IPS-11a (cell line): ENCODE measurements at regions not wholly inside any gene's neighbourhood (a gene's known extent, or its start where the extent isn't known, plus 50 kb on each side); places are given as distances from the start of the nearest gene placed in this dataset.

Experiments used
- H3K4me3 ChIP-seq: one replicate; pipeline ENCODE4 v1.5.1; 2013; ENCODE audit warnings: low read depth, low read length, control low read depth

- H3K4me3 ChIP-seq = no peak overlapping the region
These were observed 332.4 kb upstream of the LRIG3 start for GRCh38 chr12:59252731-59253130.

GRCh38 chr12:59250766-59251165 is 330.5 kb upstream of the LRIG3 start:
- H3K4me3 ChIP-seq = no peak overlapping the region

DNA sequence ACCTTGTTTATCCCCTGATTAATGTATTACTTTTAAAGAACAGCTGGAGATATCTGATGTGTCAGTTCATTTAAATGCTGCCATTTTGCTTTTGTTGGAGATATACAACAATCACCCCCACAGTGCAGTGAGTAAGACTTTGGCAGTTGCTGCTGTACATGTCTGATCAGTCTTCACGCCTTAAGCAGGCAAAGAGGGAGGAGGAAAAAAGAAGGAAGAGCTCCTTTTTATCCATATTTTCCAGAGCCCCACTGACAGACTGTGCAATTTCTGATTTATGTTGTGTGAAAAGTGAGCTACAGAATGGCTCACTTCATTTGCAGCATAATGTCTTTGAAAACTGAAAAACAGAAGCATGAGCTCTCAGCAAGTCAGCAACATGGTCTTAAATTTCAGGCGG is 319.7 kb upstream of the LRIG3 start:
- no peak overlapping the region for H3K4me3 ChIP-seq

DNA sequence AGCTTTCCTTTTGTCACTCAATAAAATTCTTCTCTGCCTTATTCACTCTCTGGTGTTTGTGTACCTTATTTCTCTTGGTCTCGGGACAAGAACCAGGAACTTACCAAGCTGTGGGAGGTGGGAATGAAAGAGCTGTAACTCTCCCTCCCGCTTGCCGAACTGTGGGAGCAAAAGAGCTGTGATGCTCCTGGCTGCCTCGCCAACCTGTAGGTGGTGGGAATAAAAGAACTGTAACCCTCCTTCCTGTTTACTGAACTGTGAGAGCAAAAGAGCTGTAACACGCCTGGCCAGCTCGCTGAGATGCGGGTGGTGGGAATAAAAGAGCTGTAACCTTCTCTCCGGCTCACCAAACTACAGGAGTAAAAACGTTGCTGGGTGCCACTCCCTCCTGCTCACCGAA is 314.1 kb upstream of the LRIG3 start:
- no peak overlapping the region for H3K4me3 ChIP-seq

DNA sequence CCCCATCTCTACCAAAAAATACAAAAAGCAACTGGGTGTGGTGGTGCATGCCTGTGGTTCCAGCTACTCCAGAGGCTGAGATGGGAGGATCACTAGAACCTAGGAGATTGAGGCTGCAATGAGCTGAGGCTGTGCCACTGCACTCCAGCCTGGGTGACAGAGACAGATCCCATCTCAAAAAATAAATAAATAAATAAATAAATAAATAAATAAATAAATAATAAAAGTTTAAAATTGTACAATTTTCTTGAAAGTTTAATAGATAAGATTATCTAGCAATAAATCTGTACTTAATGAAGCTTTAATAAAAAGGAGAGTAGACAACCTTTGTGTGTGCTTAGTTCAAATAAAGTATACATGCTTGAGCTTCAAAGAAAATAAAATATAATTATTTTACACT is 310.0 kb upstream of the LRIG3 start:
- H3K4me3 ChIP-seq = no peak overlapping the region

DNA sequence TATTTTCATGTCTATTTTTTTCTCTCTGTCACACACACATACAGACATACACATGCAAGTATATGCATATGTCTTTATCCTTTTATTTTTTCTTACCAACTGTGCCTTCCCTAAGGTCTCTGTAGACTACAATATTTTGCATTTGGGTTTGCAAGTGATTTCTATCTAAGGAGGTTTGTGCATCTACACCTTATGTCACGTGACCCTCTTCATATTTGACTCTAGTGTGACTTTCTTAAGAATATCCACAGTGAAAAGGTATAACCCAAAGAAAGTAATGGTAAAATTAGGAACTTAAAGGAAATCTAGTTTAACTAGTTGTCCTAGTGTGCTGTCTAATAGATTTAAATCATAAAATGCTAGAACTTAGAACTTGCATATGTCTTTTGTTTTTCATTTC is 298.8 kb upstream of the LRIG3 start:
- no peak overlapping the region for H3K4me3 ChIP-seq

GRCh38 chr12:59196989-59197388 is 276.7 kb upstream of the LRIG3 start:
- H3K4me3 ChIP-seq = no peak overlapping the region

DNA sequence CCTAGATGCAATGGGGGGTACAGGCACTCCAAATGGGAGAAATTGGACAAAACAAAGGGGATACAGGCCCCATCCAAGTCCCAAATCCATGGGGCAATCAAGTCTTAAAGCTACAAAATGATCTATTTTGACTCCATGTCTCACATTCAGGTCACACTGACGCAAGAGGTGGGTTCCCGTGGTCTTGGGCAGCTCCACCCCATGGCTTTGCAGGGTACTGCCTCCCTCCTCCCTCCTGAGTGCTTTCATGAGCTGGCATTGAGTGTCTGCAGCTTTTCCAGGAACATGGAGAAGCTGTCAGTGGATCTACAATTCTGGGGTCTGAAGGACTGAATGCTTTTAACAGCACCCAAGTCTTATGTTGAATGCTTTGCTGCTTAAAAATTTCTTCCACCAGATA is 274.5 kb upstream of the LRIG3 start:
- no peak overlapping the region for H3K4me3 ChIP-seq

- H3K4me3 ChIP-seq = no peak overlapping the region
These were observed 273.3 kb upstream of the LRIG3 start for GRCh38 chr12:59193476-59194050.

DNA sequence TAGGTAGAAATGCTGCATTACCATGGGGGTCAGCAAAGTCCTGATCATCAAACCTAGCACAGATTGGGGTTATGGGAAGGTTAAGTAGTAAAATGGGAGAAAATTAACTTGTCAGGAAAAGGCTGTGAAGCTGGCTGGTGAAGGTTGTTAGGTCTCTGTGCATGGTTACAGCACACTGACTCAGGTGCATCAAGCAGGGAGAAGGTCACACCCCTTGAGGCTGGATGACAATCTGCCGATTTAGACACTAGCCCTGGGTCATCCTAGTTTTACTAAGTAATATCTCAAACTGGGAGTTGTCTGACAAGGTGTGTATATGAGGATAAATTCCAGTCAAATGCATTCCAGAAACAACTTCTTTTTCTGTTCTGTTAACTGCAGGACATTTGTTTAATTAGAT is 271.1 kb upstream of the LRIG3 start:
- no peak overlapping the region for H3K4me3 ChIP-seq

DNA sequence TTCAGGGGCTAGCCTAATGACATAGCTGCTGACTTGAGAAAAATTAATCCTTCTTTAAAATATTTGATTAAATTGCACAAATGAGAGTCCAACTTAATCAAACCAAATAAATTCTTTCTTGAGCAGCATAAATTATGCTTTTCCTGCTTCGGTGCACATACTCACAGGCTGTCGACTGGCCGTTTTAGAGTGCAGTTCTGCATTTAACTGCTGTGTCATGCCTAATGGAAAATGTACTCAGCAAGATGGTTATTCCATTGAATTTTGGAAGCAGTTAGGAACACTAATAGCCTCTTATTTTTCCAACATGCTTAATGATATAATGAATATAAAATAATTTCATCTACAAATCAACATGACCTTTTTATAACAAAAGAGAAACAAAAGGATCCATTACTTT is 266.1 kb upstream of the LRIG3 start:
- no peak overlapping the region for H3K4me3 ChIP-seq

GRCh38 chr12:59185295-59185694 is 265.0 kb upstream of the LRIG3 start:
- H3K4me3 ChIP-seq = no peak overlapping the region

GRCh38 chr12:59182658-59183455 is 262.6 kb upstream of the LRIG3 start:
- H3K4me3 ChIP-seq = no peak overlapping the region

GRCh38 chr12:59182191-59182590 is 261.9 kb upstream of the LRIG3 start:
- no peak overlapping the region for H3K4me3 ChIP-seq

DNA sequence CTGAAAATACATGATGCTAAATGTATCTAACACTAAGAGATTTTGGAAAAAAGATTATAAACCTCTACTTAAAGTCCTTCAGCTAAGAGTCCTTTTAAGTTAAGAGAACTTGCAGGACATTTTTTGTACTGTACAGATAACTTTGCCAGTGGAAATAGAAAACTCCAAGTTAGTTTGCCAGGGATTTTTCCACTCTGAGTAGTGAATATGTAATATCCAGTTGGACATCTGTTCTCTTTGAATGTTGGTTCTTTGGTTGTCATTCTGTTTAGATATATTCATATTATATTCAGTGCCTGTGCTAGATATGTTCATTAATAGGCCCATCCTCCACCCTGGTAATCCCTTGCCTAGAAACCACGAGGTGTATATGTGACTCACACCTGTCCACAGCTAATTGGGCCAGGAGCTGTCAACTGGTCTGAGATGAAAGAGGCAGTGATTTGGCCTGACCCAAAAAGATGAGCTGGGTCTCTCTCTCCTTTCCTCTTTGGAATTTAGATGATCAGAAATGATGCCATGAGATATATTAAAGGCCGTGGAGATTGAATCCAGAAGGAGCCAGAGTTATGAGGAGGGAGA is 261.0 kb upstream of the LRIG3 start:
- no peak overlapping the region for H3K4me3 ChIP-seq

DNA sequence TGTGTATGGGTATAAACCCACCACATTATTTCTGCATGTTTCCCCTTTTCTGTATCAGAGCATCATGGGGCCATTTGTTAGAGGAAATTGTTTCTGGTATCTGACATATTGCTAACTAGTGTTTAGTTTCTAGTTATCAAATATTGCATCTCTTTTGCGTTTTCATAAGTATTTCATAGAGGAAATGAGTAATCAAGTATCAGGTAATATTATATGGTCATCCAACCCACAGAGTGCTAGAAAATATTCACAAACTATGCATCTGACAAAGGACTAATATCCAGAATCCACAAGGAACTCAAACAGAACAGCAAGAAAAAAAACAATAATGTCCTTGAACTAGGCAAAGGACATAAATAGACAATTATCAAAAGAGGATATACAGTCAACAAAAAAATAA is 258.9 kb upstream of the LRIG3 start:
- no peak overlapping the region for H3K4me3 ChIP-seq

- no peak overlapping the region for H3K4me3 ChIP-seq
These were observed 253.4 kb upstream of the LRIG3 start for GRCh38 chr12:59173695-59174094.

DNA sequence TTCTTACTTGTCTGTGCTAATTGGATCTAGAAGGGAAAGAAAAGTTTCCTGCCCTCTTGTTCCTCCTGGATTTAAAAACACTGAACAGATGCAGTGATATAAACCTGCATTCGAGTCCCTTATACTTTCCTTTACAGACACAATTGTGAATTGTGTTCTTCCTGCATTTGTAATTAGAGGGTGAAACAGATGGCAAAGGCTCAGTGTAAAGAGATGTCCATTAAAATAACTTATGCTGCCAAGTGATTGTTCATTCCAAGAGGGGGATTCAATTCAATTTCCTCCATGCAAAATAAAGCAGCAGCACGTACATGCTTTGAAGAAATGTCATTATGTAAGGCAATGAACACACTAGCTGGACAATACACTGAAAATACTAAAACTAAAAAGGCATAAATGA is 248.3 kb upstream of the LRIG3 start:
- H3K4me3 ChIP-seq = no peak overlapping the region

GRCh38 chr12:59166457-59166856 is 246.2 kb upstream of the LRIG3 start:
- no peak overlapping the region for H3K4me3 ChIP-seq

GRCh38 chr12:59164991-59165718 is 244.9 kb upstream of the LRIG3 start:
- H3K4me3 ChIP-seq = no peak overlapping the region

DNA sequence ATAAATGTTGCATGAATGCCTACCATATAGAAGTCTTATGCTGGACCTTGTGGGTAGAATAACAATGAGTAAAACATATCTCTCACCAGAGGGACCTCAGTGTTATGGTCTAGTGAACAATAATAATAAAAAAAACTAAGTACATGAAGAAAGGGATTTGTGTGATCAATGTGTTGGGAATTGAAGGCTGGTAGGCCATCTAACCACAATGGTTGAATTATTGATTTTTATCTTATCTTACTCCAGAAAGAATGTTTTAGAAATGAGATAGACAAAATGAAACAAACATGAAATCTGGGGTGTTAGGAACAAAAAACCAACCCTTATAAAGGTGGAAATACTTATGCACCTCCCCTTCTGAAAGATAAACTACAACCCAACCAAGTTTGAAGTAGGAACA is 243.9 kb upstream of the LRIG3 start:
- no peak overlapping the region for H3K4me3 ChIP-seq

DNA sequence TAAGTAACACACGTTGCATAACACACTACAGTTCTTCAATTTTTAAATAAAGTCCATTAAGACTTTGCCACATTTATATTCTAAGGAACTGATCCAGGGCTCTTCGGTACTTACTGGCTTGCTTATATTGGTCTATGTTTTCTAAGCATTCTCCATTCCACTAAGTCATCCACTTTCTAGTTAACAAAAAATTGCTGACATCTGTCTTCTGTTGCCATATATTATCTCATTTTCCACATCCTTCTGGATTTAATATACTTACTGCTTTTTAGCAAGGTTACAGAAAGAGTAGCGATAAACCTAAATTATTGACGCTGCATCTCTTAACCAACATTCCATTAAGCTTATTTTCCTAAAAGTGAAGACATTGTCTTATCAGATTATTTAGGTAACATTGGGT is 238.4 kb upstream of the LRIG3 start:
- H3K4me3 ChIP-seq = no peak overlapping the region
